GM20000 (cell line): ENCODE measurements at regions not wholly inside any gene's neighbourhood (a gene's known extent, or its start where the extent isn't known, plus 50 kb on each side); places are given as distances from the start of the nearest gene placed in this dataset.

Experiments used
- DNase-seq: peaks from one replicate; pipeline ENCODE4 v3.0.0; 2012; ENCODE audit warnings: low spot score
- TF ChIP-seq, protein P1 (sequence below): IDR thresholded peaks from 2 replicates; pipeline ENCODE4 v1.5.1; 2012; ENCODE audit warnings: mild to moderate bottlenecking, control low read depth; ENCODE audit errors: extremely low read depth, missing control alignments

DNA sequence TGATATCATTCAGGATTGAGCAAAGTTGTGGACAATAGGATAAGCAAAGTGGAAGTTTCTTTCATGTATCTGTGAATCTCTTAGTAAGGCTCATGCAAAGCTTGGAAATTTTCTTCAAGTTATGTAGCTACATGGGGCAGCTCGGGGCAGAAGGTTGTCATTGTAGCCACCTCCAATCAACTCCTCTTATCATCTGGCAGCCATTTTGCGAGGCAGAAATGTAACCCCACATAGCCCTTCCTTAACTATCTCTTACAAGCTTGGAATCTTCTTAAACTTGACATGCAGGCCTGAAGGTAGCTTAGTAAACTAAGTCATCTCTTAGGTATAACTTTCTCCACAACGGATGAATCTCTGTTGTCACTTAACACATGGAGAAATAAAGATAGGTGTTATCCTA lies 392.8 kb downstream of the AASDHPPT start:
- TF ChIP-seq, protein P1, sequence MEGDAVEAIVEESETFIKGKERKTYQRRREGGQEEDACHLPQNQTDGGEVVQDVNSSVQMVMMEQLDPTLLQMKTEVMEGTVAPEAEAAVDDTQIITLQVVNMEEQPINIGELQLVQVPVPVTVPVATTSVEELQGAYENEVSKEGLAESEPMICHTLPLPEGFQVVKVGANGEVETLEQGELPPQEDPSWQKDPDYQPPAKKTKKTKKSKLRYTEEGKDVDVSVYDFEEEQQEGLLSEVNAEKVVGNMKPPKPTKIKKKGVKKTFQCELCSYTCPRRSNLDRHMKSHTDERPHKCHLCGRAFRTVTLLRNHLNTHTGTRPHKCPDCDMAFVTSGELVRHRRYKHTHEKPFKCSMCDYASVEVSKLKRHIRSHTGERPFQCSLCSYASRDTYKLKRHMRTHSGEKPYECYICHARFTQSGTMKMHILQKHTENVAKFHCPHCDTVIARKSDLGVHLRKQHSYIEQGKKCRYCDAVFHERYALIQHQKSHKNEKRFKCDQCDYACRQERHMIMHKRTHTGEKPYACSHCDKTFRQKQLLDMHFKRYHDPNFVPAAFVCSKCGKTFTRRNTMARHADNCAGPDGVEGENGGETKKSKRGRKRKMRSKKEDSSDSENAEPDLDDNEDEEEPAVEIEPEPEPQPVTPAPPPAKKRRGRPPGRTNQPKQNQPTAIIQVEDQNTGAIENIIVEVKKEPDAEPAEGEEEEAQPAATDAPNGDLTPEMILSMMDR, result no peak
- no peak for DNase-seq

DNA sequence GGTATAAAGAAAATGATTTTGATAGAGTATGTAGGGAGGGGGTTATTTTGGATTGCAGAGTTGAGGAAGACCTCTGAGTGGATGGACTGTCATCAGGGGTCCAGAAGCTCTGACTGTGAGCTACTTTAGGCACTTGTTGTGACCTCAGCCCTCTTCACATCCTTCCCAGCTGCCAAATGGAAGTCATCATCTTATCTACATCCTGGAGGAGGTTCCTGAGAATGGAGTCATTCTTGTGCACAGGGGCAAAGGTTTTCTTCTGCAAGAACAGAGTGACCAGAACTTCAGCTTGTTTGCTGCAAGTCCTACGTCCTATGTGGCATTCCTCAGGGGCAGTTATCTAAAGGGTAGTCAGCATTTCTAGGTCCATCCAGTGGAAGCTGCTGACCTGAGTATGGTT lies 393.8 kb downstream of the AASDHPPT start:
- TF ChIP-seq, protein P1, result no peak
- no peak for DNase-seq

DNA sequence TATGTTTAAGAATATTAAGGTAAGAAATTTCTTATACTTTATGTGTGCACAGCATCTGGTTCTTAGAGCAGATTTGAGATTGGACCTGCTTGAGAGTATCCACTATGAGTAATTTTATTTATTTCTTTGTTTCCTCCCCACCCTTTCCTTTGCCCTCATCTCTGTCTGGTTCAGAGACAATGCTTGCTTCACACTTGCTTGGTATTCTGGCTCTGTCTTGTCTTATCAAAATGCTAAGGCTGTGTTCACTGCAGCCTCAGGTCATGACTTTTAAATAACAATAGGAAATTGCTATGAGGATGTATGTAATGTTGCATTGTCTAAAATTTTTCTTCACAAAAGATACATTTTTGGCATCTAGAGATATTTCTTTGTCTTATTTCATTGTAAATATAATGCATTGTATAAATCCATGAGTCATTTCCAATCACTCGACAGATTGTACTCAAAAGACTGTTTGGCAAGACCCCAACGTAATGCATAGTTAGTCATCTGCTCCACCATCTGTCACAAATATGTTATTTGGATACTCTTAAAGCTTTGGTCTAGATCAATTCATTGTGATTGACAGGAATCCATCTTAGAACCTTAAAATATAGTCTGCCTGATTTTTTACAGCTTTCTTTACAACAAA lies 395.7 kb downstream of the AASDHPPT start:
- DNase-seq, result no peak
- TF ChIP-seq, protein P1, result no peak

DNA sequence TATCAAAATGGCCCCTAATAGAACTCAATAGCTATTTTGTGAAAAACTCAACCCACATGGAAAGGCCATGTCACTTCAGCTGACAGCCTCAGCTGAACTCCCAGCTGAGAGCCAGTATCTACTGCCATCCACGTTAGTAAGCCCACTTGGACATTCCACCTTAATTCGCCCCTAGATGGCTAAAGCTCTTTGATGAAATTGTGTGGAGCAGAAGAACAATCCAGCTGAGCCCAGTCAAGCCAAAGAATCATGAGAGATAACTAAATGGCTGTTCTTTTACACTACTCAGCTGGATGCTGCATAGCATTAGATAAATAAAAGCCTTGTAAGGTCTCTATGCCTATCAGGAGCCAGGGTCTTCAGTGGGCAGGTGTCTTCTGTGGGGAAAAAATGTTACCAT lies 396.8 kb downstream of the AASDHPPT start:
- no peak for DNase-seq
- TF ChIP-seq, protein P1, result no peak

DNA sequence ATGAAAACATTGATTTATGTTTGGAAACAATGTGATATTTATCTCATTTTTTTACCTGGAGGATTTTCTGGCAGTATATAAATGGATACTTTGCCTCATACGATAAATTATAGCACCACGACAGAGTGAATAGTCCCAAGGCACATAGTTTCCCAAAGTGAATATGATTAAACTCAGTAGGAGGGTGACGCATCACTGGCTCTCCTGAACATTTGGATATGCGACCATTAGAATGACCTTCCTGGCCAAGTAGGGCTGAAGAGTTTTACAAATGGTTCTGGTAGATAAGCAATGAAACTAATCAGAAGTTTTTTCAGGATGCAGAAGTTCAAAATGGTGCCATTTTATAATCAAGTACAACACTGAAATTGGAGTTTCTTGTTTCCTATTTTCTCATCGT lies 397.7 kb downstream of the AASDHPPT start:
- TF ChIP-seq, protein P1, result no peak
- no peak for DNase-seq

DNA sequence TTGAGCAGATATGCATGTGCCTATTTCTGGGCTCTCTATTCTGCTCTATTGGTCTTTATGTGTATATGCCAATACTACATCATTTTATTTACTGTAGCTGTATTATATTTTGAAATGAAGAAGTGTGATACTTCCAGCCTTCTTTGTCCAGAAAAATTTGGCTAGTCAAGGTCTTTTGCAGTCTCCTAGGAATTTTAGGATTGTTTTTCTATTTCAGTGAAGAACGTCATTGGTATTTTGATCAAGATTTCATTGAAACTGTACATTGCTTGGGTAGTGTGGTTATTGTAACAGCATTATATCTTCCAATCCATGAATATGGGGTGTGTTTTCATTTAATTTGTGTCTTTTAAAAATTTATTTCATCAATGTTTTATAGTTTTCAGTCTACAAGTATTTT lies 400.3 kb downstream of the AASDHPPT start:
- TF ChIP-seq, protein P1, result no peak
- no peak for DNase-seq

DNA sequence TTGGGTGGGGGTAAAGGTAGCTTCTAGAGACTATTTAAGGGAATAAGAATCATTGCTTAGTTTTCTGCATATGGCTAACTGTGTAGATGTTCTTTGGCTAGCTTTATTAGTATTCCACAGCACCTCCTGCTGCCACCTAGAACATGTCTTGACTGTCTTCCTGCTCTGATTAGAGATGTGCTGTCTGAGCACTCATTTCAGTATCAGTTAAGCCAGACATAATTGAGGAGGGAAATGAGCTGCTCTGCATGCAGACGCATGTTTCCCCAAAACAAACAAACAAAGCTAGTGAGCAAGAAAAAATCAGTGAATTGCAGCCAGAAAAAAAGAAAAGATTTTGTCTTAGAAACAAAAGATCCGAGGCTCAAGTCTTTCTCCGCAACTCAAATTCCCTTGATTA lies 402.2 kb downstream of the AASDHPPT start:
- TF ChIP-seq, protein P1, result no peak
- DNase-seq, result no peak
